Sigmoid colon (tissue), 6 donors: ENCODE measurements at regions not wholly inside any gene's neighbourhood (a gene's known extent, or its start where the extent isn't known, plus 50 kb on each side); places are given as distances from the start of the nearest gene placed in this dataset.

Experiments
- DNase-seq: peaks from one replicate; pipeline ENCODE4 v3.0.0-alpha.2; 2019
- H3K27ac ChIP-seq, 4 donors: fragments of 200-600 bp; sonication (generic); one replicate each; pipeline ENCODE4 v1.5.1; 2016 to 2019; ENCODE audit warnings: mild to moderate bottlenecking in 1 of 4
- H3K27me3 ChIP-seq, 3 donors: fragments of 200-600 bp; sonication (generic); one replicate each; pipeline ENCODE4 v1.5.1; 2019; ENCODE audit warnings: mild to moderate bottlenecking in 1 of 3
- H3K36me3 ChIP-seq, 4 donors: fragments of 200-600 bp; sonication (generic); one replicate each; pipeline ENCODE4 v1.5.1; 2016 to 2019
- H3K4me1 ChIP-seq, 4 donors: fragments of 200-600 bp; sonication (generic); one replicate each; pipeline ENCODE4 v1.5.1; 2017 to 2019
- H3K4me3 ChIP-seq, 4 donors: fragments of 200-600 bp; sonication (generic); one replicate each; pipeline ENCODE4 v1.5.1; 2017 to 2019; ENCODE audit warnings: mild to moderate bottlenecking in 2 of 4, moderate library complexity in 1 of 4
- H3K9me3 ChIP-seq, 4 donors: fragments of 200-600 bp in 3 of 4; sonication (generic) in 3 of 4; one replicate each; pipeline versions ENCODE4 v1.5.1 to v1.6.1; 2013 to 2019
- EP300 ChIP-seq, 4 donors: sonication (generic); formaldehyde crosslinking; IDR thresholded peaks; one replicate each; pipeline ENCODE4 v1.6.1; 2017; ENCODE audit warnings: antibody characterized with exemption in 4 of 4
- POLR2A ChIP-seq, 2 donors: fragments of 450-650 bp; IDR thresholded peaks; one replicate each; pipeline ENCODE4 v1.6.1; 2016; ENCODE audit warnings: antibody characterized with exemption in 2 of 2, mild to moderate bottlenecking in 2 of 2, moderate library complexity in 2 of 2
- POLR2AphosphoS5 ChIP-seq, 4 donors: sonication (generic); formaldehyde crosslinking; IDR thresholded peaks; one replicate each; pipeline ENCODE4 v1.6.1; 2017; ENCODE audit warnings: antibody characterized with exemption in 4 of 4
- WGBS, 2 donors: extraction: QIAGEN DNeasy Blood & Tissue Kit; methylation state at CpG; one replicate each; pipeline ENCODE4 v1.1.7; 2013; 5-methylcytosine and 5-hydroxymethylcytosine counted together
- intact Hi-C: fragments of 100-400 bp; cut with DNase I; formaldehyde crosslinking; loops from one replicate; pipeline ENCODE4 v1.15.1; 2023
- TF ChIP-seq, protein P1 (sequence below), 4 experiments: fragments of 450-650 bp in 3 of 4; fragments of 200-600 bp in 1 of 4; IDR thresholded peaks; one replicate each; pipeline ENCODE4 v1.5.1; 2016 to 2019; ENCODE audit warnings: antibody characterized with exemption in 4 of 4, mild to moderate bottlenecking in 3 of 4, moderate library complexity in 2 of 4
- donor health status: healthy with polysubstance abuse.
- donor health status: healthy.

GRCh38 chr20:57088436-57088835 lies 178.0 kb downstream of the BMP7 start:
- Histone ChIP-seq H3K27me3 (peaks cover 0 to 15% (median 5%) of the 10 kb centered on the region in 3 donors), H3K4me3 (no peak overlapping the region), H3K9me3 (no peaks in the 10 kb centered on the region), H3K4me1 (peaks cover 0 to 9% (median 2%) of the 10 kb centered on the region in 4 donors), H3K27ac (no peak overlapping the region), H3K36me3 (no peaks in the 10 kb centered on the region)
- no peak for DNase-seq
- WGBS, 2 donors, result 52 to 62% methylated on average over 6 of the region's 6 CpGs
- no peak for TF ChIP-seq EP300 (IDR thresholded peaks at IDR 0.05)
- no peak for TF ChIP-seq POLR2A (IDR thresholded peaks at IDR 0.05)
- intact Hi-C loops, result no loop called here

GRCh38 chr20:57089699-57090144 lies 176.7 kb downstream of the BMP7 start:
- WGBS, 2 donors, result 8 to 23% methylated on average over 12 of the region's 12 CpGs
- Histone ChIP-seq H3K4me1 (peaks cover 0 to 9% (median 2%) of the 10 kb centered on the region in 4 donors), H3K27ac (no peak overlapping the region), H3K4me3 (no peak overlapping the region), H3K36me3 (no peaks in the 10 kb centered on the region), H3K27me3 (peaks cover 0 to 15% (median 5%) of the 10 kb centered on the region in 3 donors), H3K9me3 (no peaks in the 10 kb centered on the region)
- TF ChIP-seq POLR2A (IDR thresholded peaks at IDR 0.05) (no peak), POLR2AphosphoS5 (IDR thresholded peaks at IDR 0.05) (no peak)
- TF ChIP-seq, protein P1, sequence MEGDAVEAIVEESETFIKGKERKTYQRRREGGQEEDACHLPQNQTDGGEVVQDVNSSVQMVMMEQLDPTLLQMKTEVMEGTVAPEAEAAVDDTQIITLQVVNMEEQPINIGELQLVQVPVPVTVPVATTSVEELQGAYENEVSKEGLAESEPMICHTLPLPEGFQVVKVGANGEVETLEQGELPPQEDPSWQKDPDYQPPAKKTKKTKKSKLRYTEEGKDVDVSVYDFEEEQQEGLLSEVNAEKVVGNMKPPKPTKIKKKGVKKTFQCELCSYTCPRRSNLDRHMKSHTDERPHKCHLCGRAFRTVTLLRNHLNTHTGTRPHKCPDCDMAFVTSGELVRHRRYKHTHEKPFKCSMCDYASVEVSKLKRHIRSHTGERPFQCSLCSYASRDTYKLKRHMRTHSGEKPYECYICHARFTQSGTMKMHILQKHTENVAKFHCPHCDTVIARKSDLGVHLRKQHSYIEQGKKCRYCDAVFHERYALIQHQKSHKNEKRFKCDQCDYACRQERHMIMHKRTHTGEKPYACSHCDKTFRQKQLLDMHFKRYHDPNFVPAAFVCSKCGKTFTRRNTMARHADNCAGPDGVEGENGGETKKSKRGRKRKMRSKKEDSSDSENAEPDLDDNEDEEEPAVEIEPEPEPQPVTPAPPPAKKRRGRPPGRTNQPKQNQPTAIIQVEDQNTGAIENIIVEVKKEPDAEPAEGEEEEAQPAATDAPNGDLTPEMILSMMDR (IDR thresholded peaks at IDR 0.05), result peak; percentile 52 to 90 (median 82)
- intact Hi-C loops, result no loop called here
- DNase-seq, result no peak

- WGBS, 2 donors, result 60 to 79% methylated on average over 25 of the region's 25 CpGs
Observed at GRCh38 chr20:57090590-57091560, 175.6 kb downstream of the BMP7 start.

DNA sequence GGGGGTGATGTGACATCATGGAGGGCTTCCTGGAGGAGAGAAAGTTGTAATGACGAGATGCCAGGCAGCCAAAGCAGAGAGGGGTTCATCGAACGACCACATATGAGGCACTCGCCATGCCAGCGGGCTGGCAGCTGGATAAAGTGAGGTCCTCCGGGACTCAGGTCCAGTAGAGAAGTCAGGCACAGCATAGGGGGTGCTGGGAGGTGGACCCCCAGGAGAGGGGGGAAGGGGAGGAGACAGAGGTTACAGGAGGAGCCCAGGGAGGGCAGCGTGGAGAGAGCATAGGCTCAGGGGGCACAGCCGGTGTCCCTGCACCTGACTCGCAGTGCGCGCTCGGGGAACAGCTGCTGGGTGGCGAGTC lies 174.7 kb downstream of the BMP7 start:
- intact Hi-C loops, result loop anchor here (1.0 kb wide), 1 partner anchor 255 kb away; no protein-coding TSS in a partner anchor
- peaks cover 0 to 10% (median 5%) of the 10 kb centered on the region in 3 donors for H3K27me3 ChIP-seq

More at GRCh38 chr20:57090590-57091560, 175.6 kb downstream of the BMP7 start:
- no peak for DNase-seq
- H3K4me3 ChIP-seq, result no peak overlapping the region
- intact Hi-C loops, result no loop called here
- peaks cover 0 to 9% (median 2%) of the 10 kb centered on the region in 4 donors for H3K4me1 ChIP-seq
- H3K9me3 ChIP-seq, result no peaks in the 10 kb centered on the region
- H3K36me3 ChIP-seq, result no peaks in the 10 kb centered on the region
- TF ChIP-seq EP300 (IDR thresholded peaks at IDR 0.05) (no peak), POLR2AphosphoS5 (IDR thresholded peaks at IDR 0.05) (no peak), POLR2A (IDR thresholded peaks at IDR 0.05) (no peak)
- TF ChIP-seq, protein P1 (IDR thresholded peaks at IDR 0.05), result no peak
- H3K27ac ChIP-seq, result no peak overlapping the region
- H3K27me3 ChIP-seq, result peaks cover 0 to 15% (median 5%) of the 10 kb centered on the region in 3 donors

More for the DNA sequence above, 174.7 kb downstream of the BMP7 start:
- DNase-seq, result no peak
- peaks cover 0 to 9% (median 2%) of the 10 kb centered on the region in 4 donors for H3K4me1 ChIP-seq
- TF ChIP-seq, protein P1 (IDR thresholded peaks at IDR 0.05), result no peak
- TF ChIP-seq EP300 (IDR thresholded peaks at IDR 0.05), result no peak
- TF ChIP-seq POLR2A (IDR thresholded peaks at IDR 0.05), result no peak
- no peak for TF ChIP-seq POLR2AphosphoS5 (IDR thresholded peaks at IDR 0.05)
- 73 to 76% methylated on average over 13 of the region's 13 CpGs for WGBS, 2 donors
- H3K4me3 ChIP-seq, result no peak overlapping the region
- no peaks in the 10 kb centered on the region for H3K9me3 ChIP-seq
- no peaks in the 10 kb centered on the region for H3K36me3 ChIP-seq
- H3K27ac ChIP-seq, result no peak overlapping the region
